HG03175 (cell line): ENCODE measurements at regions not wholly inside any gene's neighbourhood (a gene's known extent, or its start where the extent isn't known, plus 50 kb on each side); places are given as distances from the start of the nearest gene placed in this dataset.
"Not testable (repeated sequence)": the region's sequence is repeated elsewhere in the genome, so short reads cannot be mapped to it uniquely, and the experiment has no call there.

Source experiments
- ATAC-seq: cut with Tn5 transposase; IDR thresholded peaks from one replicate; pipeline ENCODE4 v1.9.1; 2021; ENCODE audit warnings: mild to moderate bottlenecking, moderate library complexity; ENCODE audit not compliant: unreplicated experiment

- ATAC-seq: no peak
These were observed 284.8 kb downstream of the TUSC7 start for GRCh38 chr3:116994351-116994879.

DNA sequence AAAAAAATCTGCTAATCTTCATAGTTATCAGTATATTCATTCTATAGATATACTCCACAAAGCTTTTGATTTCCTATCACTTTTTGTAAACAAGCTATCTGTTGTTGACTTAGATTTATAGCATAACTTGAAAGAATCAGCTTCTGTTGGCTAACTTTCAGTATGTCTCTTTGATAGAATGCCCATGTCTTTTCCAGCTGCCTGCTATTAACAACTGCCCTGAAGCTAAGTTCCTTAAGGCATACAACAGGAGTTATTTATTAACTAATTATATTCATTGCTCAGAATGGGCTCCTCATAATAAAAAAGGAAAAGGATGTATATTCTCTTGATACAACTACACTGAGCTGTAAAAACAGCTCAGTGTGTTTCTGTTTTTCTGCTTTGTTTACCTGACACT is 293.9 kb downstream of the TUSC7 start:
- no peak for ATAC-seq

- ATAC-seq: no peak
These were observed 295.7 kb downstream of the TUSC7 start for GRCh38 chr3:117005274-117005673.

- ATAC-seq: no peak
These were observed 296.4 kb downstream of the TUSC7 start for GRCh38 chr3:117005911-117006522.

GRCh38 chr3:117010318-117010717 is 300.7 kb downstream of the TUSC7 start:
- ATAC-seq: no peak

GRCh38 chr3:117011687-117012250 is 302.2 kb downstream of the TUSC7 start:
- ATAC-seq: no peak

DNA sequence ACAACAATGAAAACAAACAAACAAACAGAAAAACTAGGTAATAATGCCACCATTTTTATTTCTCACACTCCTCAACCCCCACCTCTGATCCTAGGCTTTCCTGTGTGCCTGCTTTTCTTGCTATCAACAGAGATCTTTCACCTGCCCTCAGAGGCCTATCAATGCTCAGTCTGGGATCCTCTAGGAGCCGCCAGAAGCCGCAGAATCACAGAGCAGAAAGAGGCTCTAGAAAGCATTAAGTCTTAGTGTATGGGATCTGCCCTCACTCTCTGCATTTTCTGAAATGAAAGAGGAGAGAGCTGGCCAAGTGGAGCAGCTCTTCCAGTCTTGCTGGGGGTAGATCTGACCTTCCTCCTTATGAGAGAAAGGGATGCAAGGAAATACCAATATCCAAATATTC is 306.8 kb downstream of the TUSC7 start:
- no peak for ATAC-seq

DNA sequence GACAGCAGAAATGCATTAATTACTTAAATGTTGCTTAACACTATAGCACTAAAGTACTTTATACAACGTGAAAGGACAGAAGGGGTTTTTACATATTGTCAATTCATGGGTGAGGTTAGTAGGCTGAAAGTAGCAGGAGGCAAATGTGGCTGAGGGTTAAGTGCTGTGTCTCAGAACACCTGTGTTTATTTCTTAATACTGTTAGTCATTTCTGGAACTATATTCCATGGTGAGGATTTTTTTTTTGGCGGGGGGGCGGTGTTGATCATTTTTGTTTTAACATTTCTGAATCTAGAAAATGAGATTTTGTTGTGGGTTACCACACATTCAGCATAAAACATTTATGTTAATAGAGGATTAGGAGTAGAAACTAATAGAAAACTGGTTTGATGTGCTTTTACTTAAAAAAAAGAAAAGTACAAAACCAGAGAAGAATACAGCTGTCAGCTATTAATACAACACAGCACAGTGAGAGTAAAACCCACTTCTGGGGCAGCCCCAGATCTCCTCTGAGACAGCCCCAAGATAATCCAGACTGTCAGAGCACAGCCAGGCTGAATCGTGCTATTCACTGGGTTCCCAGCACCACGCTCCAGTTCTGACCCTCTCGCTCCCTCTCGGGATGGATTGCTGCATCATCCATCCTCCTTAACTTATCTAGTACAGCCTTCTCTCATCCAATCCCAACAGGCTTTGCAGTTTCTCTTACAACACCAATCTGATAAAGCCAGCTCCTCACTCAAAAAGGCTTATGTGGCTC is 307.7 kb downstream of the TUSC7 start:
- ATAC-seq: peak; percentile 47

DNA sequence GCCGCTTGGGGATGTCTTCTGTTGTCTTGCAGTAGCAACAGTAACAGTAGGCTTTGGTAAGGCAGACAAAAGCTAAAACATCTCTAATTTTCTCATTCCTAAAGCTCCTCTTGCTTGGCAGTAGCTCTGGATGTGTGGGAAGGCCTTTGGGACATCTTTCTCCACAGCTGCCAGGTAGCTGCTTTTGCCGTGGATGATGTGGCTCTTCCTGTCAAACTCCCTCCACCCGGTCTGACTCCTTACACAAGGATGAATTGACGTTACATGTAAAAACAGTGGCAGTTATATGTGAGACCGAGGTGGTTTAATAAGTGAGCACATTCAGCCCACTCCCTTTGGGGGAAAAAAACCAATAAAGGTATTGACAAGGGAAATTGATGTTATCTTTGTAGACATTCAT is 309.1 kb downstream of the TUSC7 start:
- no peak for ATAC-seq

GRCh38 chr3:117019082-117019713 is 309.6 kb downstream of the TUSC7 start:
- ATAC-seq: peak; percentile 72

GRCh38 chr3:117026401-117026800 is 316.8 kb downstream of the TUSC7 start:
- ATAC-seq: no peak

DNA sequence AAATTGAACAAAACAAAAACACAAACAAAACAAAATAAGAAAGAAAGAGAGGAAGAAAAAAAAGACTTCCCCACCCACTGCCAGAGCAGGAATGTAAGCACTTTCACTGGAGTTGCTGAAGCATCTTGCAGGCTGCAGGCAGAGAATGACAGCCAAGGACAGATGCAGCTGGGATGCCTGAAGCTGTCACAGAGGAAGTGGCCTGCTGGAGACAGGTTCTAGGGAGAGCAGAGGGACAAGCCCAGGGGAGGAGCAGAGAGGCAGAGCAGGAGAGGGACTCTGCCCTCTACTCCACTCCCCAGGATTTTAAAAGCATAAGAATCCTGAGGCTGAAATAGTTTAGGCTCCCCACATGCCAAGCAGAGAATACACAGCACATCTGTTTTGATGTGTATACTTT is 326.2 kb downstream of the TUSC7 start:
- no peak for ATAC-seq

DNA sequence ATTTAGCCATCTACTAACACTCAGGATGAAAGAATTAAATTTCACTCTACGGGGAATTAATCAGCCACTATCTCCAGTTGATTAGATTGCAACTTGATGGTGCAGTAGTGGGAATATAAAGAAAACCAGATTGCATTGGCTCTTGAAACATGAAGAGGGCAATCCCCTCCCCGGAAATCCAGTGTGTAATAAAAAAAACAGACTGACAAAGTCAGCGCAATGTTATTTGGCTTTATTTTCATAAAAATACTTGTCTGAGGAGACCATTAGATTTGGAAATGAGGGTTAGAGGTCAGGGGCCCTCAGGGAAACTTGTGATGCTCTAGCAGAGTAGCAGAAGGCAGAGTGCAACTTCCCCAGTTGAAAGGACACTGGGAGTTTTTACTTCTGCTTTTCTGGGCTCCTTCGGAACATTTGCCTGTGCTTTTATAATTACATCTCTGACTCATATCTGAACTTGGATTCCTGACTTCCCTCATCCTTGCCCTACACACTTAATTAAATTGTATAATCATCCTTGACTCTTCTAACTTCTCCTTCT is 326.8 kb downstream of the TUSC7 start:
- peak; percentile 57 for ATAC-seq

DNA sequence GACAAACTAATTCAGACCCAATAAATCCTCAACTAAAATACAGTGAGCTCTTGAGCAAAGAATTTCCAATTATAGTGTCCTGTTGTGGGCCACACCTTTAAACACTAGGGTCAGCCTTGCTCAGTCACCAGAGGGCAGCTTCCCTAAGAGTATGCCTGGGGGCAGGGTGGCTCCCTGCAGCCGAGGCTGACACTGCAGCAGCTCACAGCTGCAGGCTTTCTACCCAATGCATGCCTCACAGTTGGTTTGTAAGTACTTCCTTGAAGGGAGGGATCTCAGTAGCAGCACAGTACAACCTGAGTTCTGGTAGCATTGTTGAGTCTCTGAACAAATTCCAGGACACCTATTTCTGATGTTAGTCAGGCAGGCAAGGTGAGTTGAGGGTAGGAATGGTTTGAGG is 335.6 kb downstream of the TUSC7 start:
- ATAC-seq: no peak

- ATAC-seq: no peak
These were observed 338.5 kb downstream of the TUSC7 start for GRCh38 chr3:117047951-117048705.

GRCh38 chr3:117052395-117052794 is 342.8 kb downstream of the TUSC7 start:
- no peak for ATAC-seq

GRCh38 chr3:117054556-117054955 is 345.0 kb downstream of the TUSC7 start:
- ATAC-seq: no peak

DNA sequence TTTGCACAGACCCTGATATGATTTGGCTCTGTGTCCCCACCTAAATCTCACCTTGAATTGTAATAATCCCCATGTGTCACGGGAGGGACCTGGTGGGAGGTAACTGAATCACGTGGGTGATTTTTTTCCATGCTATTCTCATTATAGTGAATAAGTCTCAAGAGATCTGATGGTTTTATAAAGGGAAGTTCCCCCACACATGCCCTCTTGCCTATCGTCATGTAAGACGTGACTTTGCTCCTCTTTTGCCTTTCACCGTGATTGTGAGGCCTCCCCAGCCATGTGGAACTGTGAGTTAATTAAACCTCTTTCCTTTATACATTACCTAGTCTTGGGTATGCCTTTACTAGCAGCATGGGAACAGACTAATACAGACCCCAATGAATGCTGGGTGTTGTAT is 347.4 kb downstream of the TUSC7 start:
- not testable (repeated sequence) for ATAC-seq

DNA sequence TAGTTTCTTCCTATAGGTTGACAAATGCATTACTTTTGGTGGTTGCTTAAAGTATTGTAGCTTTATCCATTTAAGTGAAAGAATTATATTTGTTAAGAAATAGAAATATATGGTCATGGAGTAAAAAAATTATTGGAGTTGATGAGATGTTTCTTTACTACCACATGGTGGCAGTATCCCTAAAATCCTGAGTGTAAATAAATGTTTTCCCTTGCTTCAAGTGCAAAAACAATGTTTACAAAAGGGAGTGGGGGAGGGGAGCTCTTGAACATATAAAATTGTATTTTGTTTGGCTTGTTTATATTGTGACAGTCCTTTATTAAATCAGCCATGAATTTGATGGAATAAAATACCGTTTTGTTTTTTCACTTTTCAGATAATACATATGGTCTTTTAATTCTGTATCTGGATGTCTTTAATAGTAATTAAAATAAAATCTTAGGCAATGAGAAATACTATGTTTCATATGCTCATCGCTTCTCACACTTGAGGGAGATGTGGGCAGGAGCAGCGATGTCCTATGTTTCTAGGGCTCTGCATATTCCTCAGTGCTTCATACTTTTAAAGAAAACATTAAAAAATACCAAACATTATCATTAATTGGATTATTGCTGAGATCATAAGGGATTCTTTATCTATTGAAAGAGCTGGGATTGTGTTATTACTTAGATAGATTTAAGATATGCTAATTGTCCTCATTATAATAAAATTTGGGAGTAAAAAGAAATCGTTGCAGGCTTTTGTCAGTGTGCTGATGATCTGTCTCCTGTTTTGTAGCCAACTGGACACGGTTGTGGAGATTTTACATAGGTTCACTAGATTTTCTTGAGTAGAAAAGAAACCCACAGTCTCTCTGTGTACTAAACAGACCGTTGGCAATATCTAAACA is 349.7 kb downstream of the TUSC7 start:
- no peak for ATAC-seq

DNA sequence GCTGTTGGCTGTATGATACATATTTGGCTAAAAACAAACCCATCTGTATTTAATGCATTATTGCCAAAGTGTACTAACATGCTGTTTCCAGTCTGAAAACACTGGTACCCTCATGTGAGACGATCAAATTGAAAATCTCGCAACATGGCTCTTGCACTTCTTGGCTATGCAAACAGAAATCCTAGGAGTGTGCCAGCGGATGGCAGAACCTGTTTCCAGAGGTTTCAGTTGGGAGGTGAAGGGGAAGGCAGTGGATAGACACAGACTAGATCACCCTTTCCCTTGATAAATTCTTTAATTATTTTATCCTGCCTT is 350.3 kb downstream of the TUSC7 start:
- no peak for ATAC-seq
